SH-SY5Y (cell line): ENCODE measurements at regions not wholly inside any gene's neighbourhood (a gene's known extent, or its start where the extent isn't known, plus 50 kb on each side); places are given as distances from the start of the nearest gene placed in this dataset.

Experiments
- GATA2 ChIP-seq: IDR thresholded peaks from 2 replicates; pipeline ENCODE4 v1.6.1; 2011; ENCODE audit warnings: mild to moderate bottlenecking, low read depth, low read length
- GATA3 ChIP-seq: IDR thresholded peaks from 2 replicates; pipeline ENCODE4 v1.6.1; 2011; ENCODE audit warnings: low read depth, mild to moderate bottlenecking, low read length, moderate library complexity

DNA sequence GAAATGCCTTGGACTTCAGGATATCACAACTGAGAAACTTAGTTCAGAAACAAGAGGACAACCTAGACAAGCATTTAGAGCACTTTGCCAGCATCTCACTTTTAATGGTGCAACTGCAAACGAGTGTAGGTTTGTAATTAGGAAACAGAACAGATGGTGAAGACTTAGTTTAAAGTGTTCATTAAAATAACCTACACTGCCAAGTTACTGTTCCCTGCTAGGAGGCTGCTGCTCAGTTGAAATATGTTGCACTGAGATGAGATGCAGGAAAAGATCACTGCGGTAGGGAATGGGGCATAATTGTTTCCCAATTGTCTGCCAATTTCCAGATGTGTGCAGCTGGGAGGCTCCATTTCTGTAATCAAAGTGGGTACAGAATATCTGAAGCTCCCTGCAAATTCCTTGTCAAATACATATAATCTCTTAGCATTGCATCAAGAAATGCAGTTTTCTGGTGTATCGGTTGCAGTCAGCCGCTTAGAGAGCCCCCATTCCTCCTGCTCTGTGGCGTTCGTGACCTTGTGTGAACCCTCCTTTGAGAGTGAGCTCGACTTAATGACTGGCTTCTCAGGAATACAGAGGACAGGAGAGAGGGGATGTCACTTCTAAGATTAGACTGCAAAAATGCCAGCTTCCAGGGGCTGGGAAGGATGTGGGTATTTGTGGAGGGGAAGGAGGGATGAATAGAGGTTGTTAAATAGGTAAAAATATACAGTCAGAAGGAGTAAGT is 448.9 kb downstream of the MED10 start:
- TF ChIP-seq GATA3 (no peak), GATA2 (no peak)
